K562 (cell line): ENCODE measurements at regions not wholly inside any gene's neighbourhood (a gene's known extent, or its start where the extent isn't known, plus 50 kb on each side); places are given as distances from the start of the nearest gene placed in this dataset.

Source experiments
- ATF7 ChIP-seq: fragments of 450-650 bp; IDR thresholded peaks from 2 replicates; pipeline ENCODE4 v1.7.1; 2014; ENCODE audit warnings: mild to moderate bottlenecking, moderate library complexity
- BACH1 ChIP-seq: fragments of 200-800 bp; sonication (Bioruptor generic); IDR thresholded peaks from 2 replicates; pipeline ENCODE4 v1.6.1; 2016; ENCODE audit warnings: missing genetic modification characterization, missing compliant biosample characterization
- CBX2 ChIP-seq: fragments of 200-600 bp; sonication (generic); IDR thresholded peaks from one replicate; pipeline ENCODE4 v1.6.1; 2012; ENCODE audit warnings: mild to moderate bottlenecking, low read length, inconsistent platforms; ENCODE audit not compliant: insufficient read depth, poor library complexity, severe bottlenecking
- CEBPG ChIP-seq, 3 experiments: fragments of 200-800 bp in 1 of 3; sonication (Bioruptor generic) in 1 of 3; sonication (generic) in 1 of 3; formaldehyde crosslinking in 1 of 3; IDR thresholded peaks in 2 of 3; conservative IDR thresholded peaks in 1 of 3; 2 replicates each; pipeline versions ENCODE4 v1.6.1 to v1.8.0; 2016 to 2022; ENCODE audit warnings: missing compliant biosample characterization in 2 of 3, missing genetic modification characterization in 2 of 3, mild to moderate bottlenecking in 1 of 3, missing genetic modification reagents in 1 of 3
- E2F5 ChIP-seq: sonication (generic); formaldehyde crosslinking; IDR thresholded peaks from 2 replicates; pipeline ENCODE4 v1.8.0; 2022; ENCODE audit warnings: mild to moderate bottlenecking, missing genetic modification reagents
- GATAD2B ChIP-seq: fragments of 450-650 bp; IDR thresholded peaks from 2 replicates; pipeline ENCODE4 v1.6.1; 2017; ENCODE audit warnings: mild to moderate bottlenecking, borderline replicate concordance
- HMG20A ChIP-seq: fragments of 450-650 bp; formaldehyde crosslinking; conservative IDR thresholded peaks from 2 replicates; pipeline ENCODE4 v1.4.0; 2020; ENCODE audit warnings: mild to moderate bottlenecking, mixed read lengths
- KAT8 ChIP-seq: fragments of 450-650 bp; IDR thresholded peaks from 2 replicates; pipeline ENCODE4 v1.6.1; 2016; ENCODE audit warnings: low read depth, mild to moderate bottlenecking
- KLF16 ChIP-seq: IDR thresholded peaks from 2 replicates; pipeline ENCODE4 v1.6.1; 2016; ENCODE audit warnings: antibody characterized with exemption
- LARP7 ChIP-seq: fragments of 450-650 bp; IDR thresholded peaks from 2 replicates; pipeline ENCODE4 v1.6.1; 2016
- MAFF ChIP-seq: IDR thresholded peaks from 2 replicates; pipeline ENCODE4 v1.6.1; 2012; ENCODE audit warnings: low read length, improper control_type of control experiment
- MED1 ChIP-seq: sonication (generic); formaldehyde crosslinking; IDR thresholded peaks from 2 replicates; pipeline ENCODE4 v1.8.1; 2023; ENCODE audit warnings: missing genetic modification reagents, borderline replicate concordance
- MEF2D ChIP-seq: conservative IDR thresholded peaks from 2 replicates; pipeline ENCODE4 v1.6.1; 2016; ENCODE audit warnings: low read depth, missing genetic modification characterization, missing compliant biosample characterization
- MXI1 ChIP-seq: IDR thresholded peaks from 2 replicates; pipeline ENCODE4 v1.6.1; 2011; ENCODE audit warnings: low read depth, mild to moderate bottlenecking, improper control_type of control experiment, low read length
- NCOA2 ChIP-seq, 2 experiments: fragments of 450-650 bp; IDR thresholded peaks; 2 replicates each; pipeline ENCODE4 v1.6.1; 2018; ENCODE audit warnings: mild to moderate bottlenecking in 2 of 2, moderate library complexity in 1 of 2; ENCODE audit not compliant: partially characterized antibody in 2 of 2
- POLR2AphosphoS2 ChIP-seq: IDR thresholded peaks from 2 replicates; pipeline ENCODE4 v1.6.1; 2012; ENCODE audit warnings: low read length, improper control_type of control experiment
- PRPF4 ChIP-seq: fragments of 200-400 bp; formaldehyde crosslinking; IDR thresholded peaks from one replicate; pipeline ENCODE4 v1.6.1; 2017; ENCODE audit warnings: low read length, low read depth, mild to moderate bottlenecking; ENCODE audit not compliant: insufficient read depth, poor library complexity, severe bottlenecking
- SMARCA5 ChIP-seq: fragments of 450-650 bp; IDR thresholded peaks from 2 replicates; pipeline ENCODE4 v1.6.1; 2016
- SREBF1 ChIP-seq: fragments of 150-350 bp; IDR thresholded peaks from 2 replicates; pipeline ENCODE4 v1.6.1; 2014; ENCODE audit warnings: antibody characterized with exemption, low read depth, low read length, borderline replicate concordance
- SRF ChIP-seq, 2 experiments: fragments of 250-450, 450-650 bp in 1 of 2; sonication (Bioruptor Pico) in 1 of 2; sonication (generic) in 1 of 2; formaldehyde crosslinking; IDR thresholded peaks; 2 replicates each; pipeline versions ENCODE4 v1.5.0 to v1.5.1; 2020 to 2022; ENCODE audit warnings: mild to moderate bottlenecking in 1 of 2, missing genetic modification reagents in 1 of 2
- TAF9B ChIP-seq: fragments of 450-650 bp; IDR thresholded peaks from 2 replicates; pipeline ENCODE4 v1.6.1; 2018; ENCODE audit warnings: mild to moderate bottlenecking; ENCODE audit not compliant: partially characterized antibody
- TAL1 ChIP-seq: fragments of 450-650 bp; IDR thresholded peaks from 2 replicates; pipeline ENCODE4 v1.6.1; 2016; ENCODE audit warnings: mild to moderate bottlenecking
- ZNF3 ChIP-seq: fragments of 250-450 bp; sonication (Bioruptor Pico); IDR thresholded peaks from 2 replicates; pipeline ENCODE4 v1.5.0; 2021; ENCODE audit warnings: mild to moderate bottlenecking, moderate library complexity
- ZNF707 ChIP-seq: fragments of 250-450 bp; sonication (Bioruptor Pico); conservative IDR thresholded peaks from 2 replicates; pipeline ENCODE4 v1.8.0; 2022; ENCODE audit warnings: inconsistent platforms, mild to moderate bottlenecking, moderate library complexity
- TF ChIP-seq, protein P1 (sequence below): fragments of 200-800 bp; sonication (Bioruptor generic); IDR thresholded peaks from 2 replicates; pipeline ENCODE4 v1.6.1; 2017; ENCODE audit warnings: missing genetic modification characterization, missing compliant biosample characterization
- TF ChIP-seq, protein P2 (sequence below): fragments of 450-650 bp; IDR thresholded peaks from 2 replicates; pipeline ENCODE4 v1.6.1; 2016

DNA sequence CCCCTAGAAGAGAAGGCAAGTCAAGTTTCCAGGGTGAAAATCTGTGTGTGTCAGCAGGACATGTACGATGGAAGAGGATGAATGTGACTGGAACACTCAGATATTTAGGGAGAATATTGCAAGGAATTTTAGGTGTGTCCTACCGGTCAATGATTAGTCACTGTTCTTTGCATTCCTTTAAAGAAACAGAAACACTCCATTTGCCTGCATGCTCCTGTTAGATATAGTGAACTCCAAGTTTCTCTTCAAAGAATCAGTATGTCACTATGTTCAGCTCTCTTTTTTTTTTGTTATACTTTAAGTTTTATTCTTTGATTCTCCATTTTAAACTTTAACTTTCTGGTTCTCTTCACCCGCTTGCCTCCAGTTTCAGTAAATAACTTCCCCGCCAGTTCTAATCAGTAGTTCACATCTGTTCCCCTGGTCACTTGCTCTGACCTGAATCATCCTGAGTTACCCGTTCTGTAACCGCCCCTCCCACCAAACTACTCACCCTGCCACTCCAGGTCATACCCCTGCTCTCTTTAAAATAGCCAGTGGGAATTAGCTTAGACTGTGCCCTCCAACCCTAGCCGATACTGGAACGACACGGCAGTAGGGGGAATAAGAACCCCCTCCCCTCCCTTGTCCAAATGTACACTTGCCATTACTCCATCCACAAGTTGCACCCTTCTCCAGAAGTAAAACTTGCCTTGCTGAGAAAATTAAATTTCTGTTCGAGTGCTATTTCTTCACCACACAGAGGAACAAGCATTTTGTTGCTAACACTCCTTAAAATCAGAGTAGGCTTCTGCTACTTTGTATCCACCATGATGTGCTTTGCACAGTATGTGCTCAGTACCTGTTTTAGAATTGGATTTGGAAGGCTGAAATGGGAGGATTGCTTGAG lies 268.4 kb downstream of the METTL4 start (continued):
- TF ChIP-seq, protein P1, sequence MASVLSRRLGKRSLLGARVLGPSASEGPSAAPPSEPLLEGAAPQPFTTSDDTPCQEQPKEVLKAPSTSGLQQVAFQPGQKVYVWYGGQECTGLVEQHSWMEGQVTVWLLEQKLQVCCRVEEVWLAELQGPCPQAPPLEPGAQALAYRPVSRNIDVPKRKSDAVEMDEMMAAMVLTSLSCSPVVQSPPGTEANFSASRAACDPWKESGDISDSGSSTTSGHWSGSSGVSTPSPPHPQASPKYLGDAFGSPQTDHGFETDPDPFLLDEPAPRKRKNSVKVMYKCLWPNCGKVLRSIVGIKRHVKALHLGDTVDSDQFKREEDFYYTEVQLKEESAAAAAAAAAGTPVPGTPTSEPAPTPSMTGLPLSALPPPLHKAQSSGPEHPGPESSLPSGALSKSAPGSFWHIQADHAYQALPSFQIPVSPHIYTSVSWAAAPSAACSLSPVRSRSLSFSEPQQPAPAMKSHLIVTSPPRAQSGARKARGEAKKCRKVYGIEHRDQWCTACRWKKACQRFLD (CRISPR knock-in tag) = no peak; the same call in none of the 2 replicates
- TF ChIP-seq KAT8 (no peak), SMARCA5 (peak; percentile 23; the same call in 1 of the 2 replicates), ZNF707 (CRISPR knock-in tag) (no peak), MED1 (CRISPR knock-in tag) (no peak), TAF9B (peak; percentile 44), LARP7 (0 out of 2 replicates have a peak, but pooled peaks have one; percentile 29), CBX2 (no peak), PRPF4 (no peak), HMG20A (CRISPR knock-in tag) (no peak), GATAD2B (peak; percentile 32; the same call in 1 of the 2 replicates), MEF2D (tag) (0 out of 2 replicates have a peak, but pooled peaks have one; percentile 11), TAL1 (peak; percentile 88), ZNF3 (CRISPR knock-in tag) (no peak), SRF (CRISPR knock-in tag; IDR thresholded peaks at IDR 0.05) (no peak), ATF7 (peak; percentile 81), POLR2AphosphoS2 (no peak), SREBF1 (no peak), E2F5 (CRISPR knock-in tag) (no peak), KLF16 (peak; percentile 73), MAFF (no peak; the same call in 1 of the 2 replicates), CEBPG (CRISPR knock-in tag; IDR thresholded peaks at IDR 0.05) (no peak), CEBPG (tag; conservative IDR thresholded peaks at IDR 0.05 in 1 of 2, IDR thresholded peaks at IDR 0.05 in 1 of 2) (no peak; a peak in 1 of 4 replicates), MXI1 (no peak), BACH1 (tag) (peak; percentile 66; the same call in 1 of the 2 replicates), NCOA2 (IDR thresholded peaks at IDR 0.05; ENCODE audit: partially characterized antibody in 2 of 2) (peak in 1 of 2 experiments; percentile 40)
- TF ChIP-seq, protein P2, sequence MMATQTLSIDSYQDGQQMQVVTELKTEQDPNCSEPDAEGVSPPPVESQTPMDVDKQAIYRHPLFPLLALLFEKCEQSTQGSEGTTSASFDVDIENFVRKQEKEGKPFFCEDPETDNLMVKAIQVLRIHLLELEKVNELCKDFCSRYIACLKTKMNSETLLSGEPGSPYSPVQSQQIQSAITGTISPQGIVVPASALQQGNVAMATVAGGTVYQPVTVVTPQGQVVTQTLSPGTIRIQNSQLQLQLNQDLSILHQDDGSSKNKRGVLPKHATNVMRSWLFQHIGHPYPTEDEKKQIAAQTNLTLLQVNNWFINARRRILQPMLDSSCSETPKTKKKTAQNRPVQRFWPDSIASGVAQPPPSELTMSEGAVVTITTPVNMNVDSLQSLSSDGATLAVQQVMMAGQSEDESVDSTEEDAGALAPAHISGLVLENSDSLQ = peak; percentile 88
